ENCODE measurements at regions not wholly inside any gene's neighbourhood (a gene's known extent, or its start where the extent isn't known, plus 50 kb on each side); places are given as distances from the start of the nearest gene placed in this dataset.

DNA sequence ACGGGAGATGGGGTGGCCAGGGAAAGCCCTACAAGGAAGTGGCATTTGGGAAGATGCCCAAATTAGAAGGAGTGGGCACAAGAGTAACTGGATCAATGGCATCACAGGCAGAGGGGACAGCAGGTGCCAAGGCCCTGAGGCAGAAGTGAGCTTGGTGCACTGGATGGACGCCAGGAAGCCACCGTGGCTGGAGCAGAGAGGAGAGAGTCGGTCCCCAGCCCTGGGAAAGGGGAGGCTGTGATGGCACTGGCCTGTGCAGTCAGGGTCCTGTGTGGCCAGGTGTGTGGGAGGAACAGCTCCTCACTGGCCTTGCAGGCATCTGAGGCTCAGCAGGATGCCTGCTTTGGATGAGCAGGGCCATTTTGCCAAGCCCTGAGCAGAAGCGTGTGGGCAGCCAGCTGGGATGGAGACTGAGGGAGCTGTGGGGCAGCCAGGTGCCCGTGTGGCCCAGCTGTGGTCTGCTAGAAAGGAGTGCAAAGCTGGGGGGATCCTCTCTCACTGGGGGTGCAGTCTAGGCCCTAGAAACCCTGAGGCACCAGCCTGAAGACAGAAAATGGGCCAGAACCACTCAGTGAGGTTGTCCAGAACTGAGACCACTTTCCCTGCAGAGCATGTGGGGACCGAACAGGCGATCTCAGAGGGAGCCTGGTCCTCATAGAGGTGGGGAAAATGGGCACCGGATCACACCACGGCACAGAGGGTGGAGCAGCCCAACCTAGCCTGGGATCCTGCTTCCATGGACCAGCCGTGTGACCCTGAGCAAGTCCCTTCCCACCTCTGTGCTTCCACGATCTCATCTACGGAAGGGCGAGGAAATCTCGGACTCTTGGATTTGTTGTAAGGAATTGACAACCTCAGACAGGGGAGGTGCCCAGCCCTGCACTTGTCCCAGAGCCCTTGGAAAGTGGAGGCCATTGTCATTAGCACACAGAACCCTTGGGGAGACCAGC is 78.6 kb upstream of the RTL6 start:
- no peak overlapping the region for H3K27ac ChIP-seq (ENCODE audit: low read depth in 2 of 2, low read length in 2 of 2)
- H3K27me3 ChIP-seq (ENCODE audit: control insufficient read depth, insufficient read depth, low read length): no peaks in the 10 kb centered on the region
- H3K36me3 ChIP-seq (ENCODE audit: control insufficient read depth in 2 of 3, insufficient read depth in 3 of 3, low read length in 3 of 3): no peaks in the 10 kb centered on the region
- intact Hi-C loops (cut with DNase I): no loop called here
- TF ChIP-seq, protein P1, sequence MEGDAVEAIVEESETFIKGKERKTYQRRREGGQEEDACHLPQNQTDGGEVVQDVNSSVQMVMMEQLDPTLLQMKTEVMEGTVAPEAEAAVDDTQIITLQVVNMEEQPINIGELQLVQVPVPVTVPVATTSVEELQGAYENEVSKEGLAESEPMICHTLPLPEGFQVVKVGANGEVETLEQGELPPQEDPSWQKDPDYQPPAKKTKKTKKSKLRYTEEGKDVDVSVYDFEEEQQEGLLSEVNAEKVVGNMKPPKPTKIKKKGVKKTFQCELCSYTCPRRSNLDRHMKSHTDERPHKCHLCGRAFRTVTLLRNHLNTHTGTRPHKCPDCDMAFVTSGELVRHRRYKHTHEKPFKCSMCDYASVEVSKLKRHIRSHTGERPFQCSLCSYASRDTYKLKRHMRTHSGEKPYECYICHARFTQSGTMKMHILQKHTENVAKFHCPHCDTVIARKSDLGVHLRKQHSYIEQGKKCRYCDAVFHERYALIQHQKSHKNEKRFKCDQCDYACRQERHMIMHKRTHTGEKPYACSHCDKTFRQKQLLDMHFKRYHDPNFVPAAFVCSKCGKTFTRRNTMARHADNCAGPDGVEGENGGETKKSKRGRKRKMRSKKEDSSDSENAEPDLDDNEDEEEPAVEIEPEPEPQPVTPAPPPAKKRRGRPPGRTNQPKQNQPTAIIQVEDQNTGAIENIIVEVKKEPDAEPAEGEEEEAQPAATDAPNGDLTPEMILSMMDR (IDR thresholded peaks at IDR 0.05; ENCODE audit: borderline replicate concordance, extremely low read depth, insufficient read depth): no peak
- peak in 1 of 5 donors; percentile 44 for DNase-seq
- H3K4me3 ChIP-seq (ENCODE audit: low read length in 3 of 3): no peak overlapping the region
- H3K9ac ChIP-seq (ENCODE audit: low read length in 3 of 3): no peak overlapping the region
- H3K4me1 ChIP-seq (ENCODE audit: control insufficient read depth in 2 of 3, insufficient read depth in 2 of 3, low read depth in 1 of 3, low read length in 3 of 3): no peaks in the 10 kb centered on the region
- no peak for FAIRE-seq
- no peaks in the 10 kb centered on the region for H3K9me3 ChIP-seq (ENCODE audit: control insufficient read depth in 2 of 3, insufficient read depth in 1 of 3, low read length in 3 of 3)

DNA sequence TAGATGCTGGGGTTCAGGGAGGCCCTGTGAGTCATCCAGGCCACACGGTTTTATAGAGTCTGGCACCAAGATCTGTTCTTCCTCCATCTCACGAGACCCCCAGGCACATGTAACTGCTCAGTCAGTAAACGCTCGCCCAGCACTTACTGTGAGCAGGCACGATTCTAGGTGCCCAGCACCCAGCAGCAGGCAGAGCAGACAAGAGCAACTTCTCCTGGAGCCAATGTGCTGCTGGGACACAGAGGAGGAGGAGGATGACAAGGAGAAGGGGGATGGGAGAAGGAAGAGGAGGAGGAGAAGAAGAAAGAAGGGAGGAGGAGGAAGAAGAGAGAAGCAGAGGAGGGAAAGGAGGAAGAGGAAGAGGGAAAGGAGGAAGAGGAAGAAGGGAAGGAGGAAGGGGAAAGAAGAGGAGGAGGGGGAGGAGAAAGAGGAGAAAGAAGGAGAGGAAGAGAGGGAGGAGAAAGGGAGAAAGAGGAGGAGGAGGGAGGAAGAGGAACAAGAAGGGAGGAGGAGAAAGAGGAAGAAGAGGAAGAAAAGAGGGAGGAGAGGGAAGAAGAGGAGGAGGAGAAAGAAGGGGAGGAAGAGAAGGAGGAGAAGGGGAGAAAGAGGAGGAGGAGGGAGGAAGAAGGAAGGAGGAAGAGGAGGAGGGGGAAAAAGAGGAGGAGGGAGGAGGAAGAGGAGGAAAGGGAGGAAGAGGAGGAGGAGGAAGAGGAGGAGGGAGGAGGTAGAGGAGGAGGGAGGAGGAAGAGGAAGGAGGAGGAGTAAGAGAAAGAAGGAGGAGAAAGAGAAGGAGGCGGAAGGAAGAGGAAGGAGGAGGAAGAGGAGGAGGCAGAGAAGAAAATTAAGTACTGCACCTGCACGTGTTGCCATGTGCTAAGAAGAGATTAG is 77.6 kb upstream of the RTL6 start:
- TF ChIP-seq, protein P1 (IDR thresholded peaks at IDR 0.05; ENCODE audit: borderline replicate concordance, extremely low read depth, insufficient read depth): no peak
- no peak overlapping the region for H3K27ac ChIP-seq (ENCODE audit: low read depth in 2 of 2, low read length in 2 of 2)

DNA sequence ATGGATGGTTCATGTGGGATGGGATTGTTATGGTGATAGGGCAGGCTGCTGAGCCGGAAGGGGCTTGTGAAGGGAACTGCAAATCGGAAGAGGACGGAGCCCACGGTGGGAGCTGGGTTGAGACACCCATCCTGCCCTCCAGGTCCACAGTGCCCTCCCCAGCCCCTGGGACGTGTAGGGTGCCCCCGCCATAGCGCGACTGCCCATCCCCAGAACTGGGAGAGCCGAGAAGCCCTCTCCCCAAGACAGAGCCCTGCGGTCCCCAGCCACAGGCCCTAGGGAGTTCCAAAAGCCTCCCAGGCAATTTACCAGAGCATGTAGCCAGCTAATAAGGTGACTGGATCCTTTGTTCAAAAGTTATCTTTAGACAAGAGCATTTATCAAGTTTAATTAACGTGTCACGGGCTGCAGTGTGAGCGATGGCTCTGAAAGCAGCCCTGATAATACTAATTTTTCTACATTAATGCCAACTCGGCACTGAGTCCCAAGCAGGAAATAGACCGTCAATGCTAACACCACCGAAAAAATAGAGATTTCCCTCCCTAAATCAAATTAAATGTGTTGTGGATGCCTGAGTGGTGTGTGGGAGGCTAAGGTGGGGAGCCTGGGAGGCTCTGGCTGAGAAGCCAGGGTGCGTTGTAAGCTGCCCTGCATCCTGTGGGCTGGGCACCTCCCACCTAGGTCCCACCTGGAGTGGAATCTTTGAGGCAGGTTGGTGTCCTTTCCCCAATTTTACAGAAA is 76.8 kb upstream of the RTL6 start:
- peak in 4 of 5 donors; percentile 66 to 83 (median 73) for DNase-seq
- H3K27ac ChIP-seq (ENCODE audit: low read depth in 2 of 2, low read length in 2 of 2): no peak overlapping the region
- peaks cover 0 to 5% (median 0%) of the 10 kb centered on the region in 3 donors for H3K9me3 ChIP-seq (ENCODE audit: control insufficient read depth in 2 of 3, insufficient read depth in 1 of 3, low read length in 3 of 3)
- no peak overlapping the region for H3K4me3 ChIP-seq (ENCODE audit: low read length in 3 of 3)
- H3K9ac ChIP-seq (ENCODE audit: low read length in 3 of 3): no peak overlapping the region
- FAIRE-seq: no peak
- TF ChIP-seq, protein P1 (IDR thresholded peaks at IDR 0.05; ENCODE audit: borderline replicate concordance, extremely low read depth, insufficient read depth): no peak
- intact Hi-C loops (cut with DNase I): loop anchor here (5.0 kb wide), 1 partner anchor 493 kb away; no protein-coding TSS in a partner anchor
- no peaks in the 10 kb centered on the region for H3K36me3 ChIP-seq (ENCODE audit: control insufficient read depth in 2 of 3, insufficient read depth in 3 of 3, low read length in 3 of 3)
- H3K27me3 ChIP-seq (ENCODE audit: control insufficient read depth, insufficient read depth, low read length): no peaks in the 10 kb centered on the region
- peaks cover 0 to 2% (median 0%) of the 10 kb centered on the region in 3 donors for H3K4me1 ChIP-seq (ENCODE audit: control insufficient read depth in 2 of 3, insufficient read depth in 2 of 3, low read depth in 1 of 3, low read length in 3 of 3)

More for the DNA sequence above, 77.6 kb upstream of the RTL6 start:
- Histone ChIP-seq H3K4me3 (ENCODE audit: low read length in 3 of 3) (no peak overlapping the region), H3K9ac (ENCODE audit: low read length in 3 of 3) (no peak overlapping the region), H3K4me1 (ENCODE audit: control insufficient read depth in 2 of 3, insufficient read depth in 2 of 3, low read depth in 1 of 3, low read length in 3 of 3) (no peaks in the 10 kb centered on the region), H3K9me3 (ENCODE audit: control insufficient read depth in 2 of 3, insufficient read depth in 1 of 3, low read length in 3 of 3) (no peaks in the 10 kb centered on the region), H3K36me3 (ENCODE audit: control insufficient read depth in 2 of 3, insufficient read depth in 3 of 3, low read length in 3 of 3) (no peaks in the 10 kb centered on the region), H3K27me3 (ENCODE audit: control insufficient read depth, insufficient read depth, low read length) (no peaks in the 10 kb centered on the region)
- intact Hi-C loops (cut with DNase I): no loop called here
- no peak for DNase-seq
- no peak for FAIRE-seq
